WTC11 (cell line): ENCODE measurements at regions not wholly inside any gene's neighbourhood (a gene's known extent, or its start where the extent isn't known, plus 50 kb on each side); places are given as distances from the start of the nearest gene placed in this dataset.

ENCODE experiments used
- KAT7 ChIP-seq: sonication (generic); formaldehyde crosslinking; IDR thresholded peaks from 2 replicates; pipeline ENCODE4 v1.8.1; 2023; ENCODE audit warnings: missing genetic modification reagents, mild to moderate bottlenecking, borderline replicate concordance
- NFE2L1 ChIP-seq: sonication (generic); formaldehyde crosslinking; IDR thresholded peaks from 2 replicates; pipeline ENCODE4 v1.8.1; 2023; ENCODE audit warnings: missing genetic modification reagents
- NR3C1 ChIP-seq: sonication (generic); formaldehyde crosslinking; conservative IDR thresholded peaks from 2 replicates; pipeline ENCODE4 v1.8.1; 2023; ENCODE audit warnings: low read depth, mild to moderate bottlenecking, missing genetic modification reagents
- ZBTB21 ChIP-seq: sonication (generic); formaldehyde crosslinking; IDR thresholded peaks from 2 replicates; pipeline ENCODE4 v1.8.1; 2023; ENCODE audit warnings: mild to moderate bottlenecking, missing genetic modification reagents, borderline replicate concordance
- ZNF138 ChIP-seq: sonication (generic); formaldehyde crosslinking; conservative IDR thresholded peaks from 2 replicates; pipeline ENCODE4 v1.8.1; 2022; ENCODE audit warnings: mild to moderate bottlenecking, moderate library complexity, missing genetic modification reagents
- TF ChIP-seq, protein P1 (sequence below): fragments of 200-600 bp; IDR thresholded peaks from 2 replicates; pipeline ENCODE4 v1.8.0; 2022; ENCODE audit warnings: antibody characterized with exemption

DNA sequence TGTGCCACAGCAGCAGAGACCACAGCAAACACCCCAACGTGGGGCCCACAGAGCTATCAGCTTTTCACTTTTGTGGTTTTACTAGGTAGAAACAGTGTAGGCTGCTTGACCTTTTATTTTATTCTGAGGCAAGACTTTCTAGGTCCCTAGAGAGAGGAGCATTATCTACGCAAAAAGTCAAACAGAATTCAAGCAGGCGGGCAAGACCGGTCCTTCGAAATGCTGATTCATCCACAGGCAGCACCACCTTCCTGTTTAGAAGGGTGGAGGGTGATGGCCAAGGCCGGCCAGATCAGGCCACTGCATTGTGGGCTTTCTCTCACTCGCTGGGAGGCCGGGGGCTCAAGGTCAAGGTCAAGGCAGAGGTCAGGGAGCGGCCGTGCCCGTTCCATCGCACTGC is 573.0 kb downstream of the GALR1 start:
- TF ChIP-seq, protein P1, sequence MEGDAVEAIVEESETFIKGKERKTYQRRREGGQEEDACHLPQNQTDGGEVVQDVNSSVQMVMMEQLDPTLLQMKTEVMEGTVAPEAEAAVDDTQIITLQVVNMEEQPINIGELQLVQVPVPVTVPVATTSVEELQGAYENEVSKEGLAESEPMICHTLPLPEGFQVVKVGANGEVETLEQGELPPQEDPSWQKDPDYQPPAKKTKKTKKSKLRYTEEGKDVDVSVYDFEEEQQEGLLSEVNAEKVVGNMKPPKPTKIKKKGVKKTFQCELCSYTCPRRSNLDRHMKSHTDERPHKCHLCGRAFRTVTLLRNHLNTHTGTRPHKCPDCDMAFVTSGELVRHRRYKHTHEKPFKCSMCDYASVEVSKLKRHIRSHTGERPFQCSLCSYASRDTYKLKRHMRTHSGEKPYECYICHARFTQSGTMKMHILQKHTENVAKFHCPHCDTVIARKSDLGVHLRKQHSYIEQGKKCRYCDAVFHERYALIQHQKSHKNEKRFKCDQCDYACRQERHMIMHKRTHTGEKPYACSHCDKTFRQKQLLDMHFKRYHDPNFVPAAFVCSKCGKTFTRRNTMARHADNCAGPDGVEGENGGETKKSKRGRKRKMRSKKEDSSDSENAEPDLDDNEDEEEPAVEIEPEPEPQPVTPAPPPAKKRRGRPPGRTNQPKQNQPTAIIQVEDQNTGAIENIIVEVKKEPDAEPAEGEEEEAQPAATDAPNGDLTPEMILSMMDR: no peak
- TF ChIP-seq ZNF138 (CRISPR knock-in tag) (no peak), NR3C1 (CRISPR knock-in tag) (no peak), KAT7 (CRISPR knock-in tag) (no peak), ZBTB21 (no peak), NFE2L1 (CRISPR knock-in tag) (no peak)
